Daoy (cell line): ENCODE measurements at regions not wholly inside any gene's neighbourhood (a gene's known extent, or its start where the extent isn't known, plus 50 kb on each side); places are given as distances from the start of the nearest gene placed in this dataset.
"Not testable (repeated sequence)": the region's sequence is repeated elsewhere in the genome, so short reads cannot be mapped to it uniquely, and the experiment has no call there.

ENCODE experiments used
- DNase-seq: peaks from one replicate; pipeline ENCODE4 v3.0.0-alpha.2; 2015; ENCODE audit warnings: low read depth

DNA sequence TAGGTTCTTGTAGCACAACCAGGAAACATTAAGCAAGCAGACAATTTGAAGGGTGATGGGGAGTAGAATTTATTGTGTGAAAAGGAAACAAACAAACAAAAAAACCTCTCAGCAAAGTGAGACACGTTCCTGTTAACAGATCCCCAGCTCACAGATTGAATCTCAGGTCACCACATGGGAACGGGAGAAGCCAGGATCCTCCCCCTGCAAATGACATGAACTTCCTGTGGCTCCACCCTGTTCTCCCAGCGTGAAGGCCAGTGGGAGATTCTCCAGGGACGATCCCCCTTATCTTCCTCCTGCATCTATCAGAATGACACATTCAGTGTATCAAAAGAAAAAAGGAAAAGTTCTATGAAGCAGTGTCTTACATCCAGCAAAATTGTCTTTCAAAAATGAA lies 1488.1 kb downstream of the OTOL1 start:
- DNase-seq: no peak

DNA sequence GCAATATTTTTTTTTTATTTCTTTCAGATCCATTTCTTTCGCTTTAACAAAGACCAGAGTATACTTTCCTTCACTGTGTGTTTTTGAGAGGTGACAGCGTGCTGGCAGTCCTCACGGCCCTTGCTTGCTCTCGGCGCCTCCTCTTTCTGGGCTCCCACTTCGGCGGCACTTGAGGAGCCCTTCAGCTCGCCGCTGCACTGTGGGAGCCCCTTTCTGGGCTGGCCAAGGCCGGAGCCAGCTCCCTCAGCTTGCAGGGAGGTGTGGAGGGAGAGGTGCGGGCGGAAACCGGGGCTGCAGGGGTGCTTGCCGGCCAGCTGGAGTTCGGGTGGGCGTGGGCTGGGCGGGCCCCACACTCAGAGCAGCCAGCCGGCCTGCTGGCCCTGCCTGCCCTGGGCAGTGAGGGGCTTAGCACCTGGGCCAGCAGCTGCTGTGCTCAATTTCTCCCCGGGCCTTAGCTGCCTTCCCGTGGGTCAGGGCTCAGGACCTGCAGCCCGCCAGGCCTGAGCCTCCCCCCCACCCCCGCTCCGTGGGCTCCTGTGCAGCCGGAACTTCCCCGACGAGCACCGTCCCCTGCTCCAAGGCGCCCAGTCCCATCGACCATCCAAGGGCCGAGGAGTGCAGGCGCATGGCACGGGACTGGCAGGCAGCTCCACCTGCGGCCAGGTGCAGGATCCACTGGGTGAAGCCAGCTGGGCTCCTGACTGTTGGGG lies 1490.6 kb downstream of the OTOL1 start:
- not testable (repeated sequence) for DNase-seq

- DNase-seq: no peak
Measured at GRCh38 chr3:162992741-162993140, 1496.1 kb downstream of the OTOL1 start.

- no peak for DNase-seq
Measured at GRCh38 chr3:162994165-162994564, 1497.6 kb downstream of the OTOL1 start.

GRCh38 chr3:162996368-162996767 lies 1499.8 kb downstream of the OTOL1 start:
- no peak for DNase-seq

- no peak for DNase-seq
Measured at GRCh38 chr3:162998205-162998604, 1501.6 kb downstream of the OTOL1 start.

GRCh38 chr3:163011596-163011995 lies 1515.0 kb downstream of the OTOL1 start:
- no peak for DNase-seq

DNA sequence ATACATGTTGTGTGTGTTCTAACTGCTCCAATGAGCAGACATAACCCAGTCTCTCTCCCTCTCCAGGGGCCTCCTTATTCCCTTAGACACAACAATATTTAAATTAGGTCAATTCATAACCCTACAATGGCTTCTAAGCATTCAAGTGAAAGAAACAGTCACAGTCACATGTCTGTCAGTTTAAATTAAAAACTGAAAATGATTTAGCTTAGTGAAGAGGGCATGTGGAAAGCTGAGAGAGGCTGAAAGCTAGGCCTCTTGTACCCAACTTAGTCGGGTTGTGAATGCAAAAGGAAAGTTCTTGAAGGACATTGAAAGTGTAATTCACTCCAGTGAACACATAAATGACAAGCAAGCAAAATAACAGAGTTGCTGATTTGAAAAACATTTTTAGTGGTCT lies 1519.6 kb downstream of the OTOL1 start:
- no peak for DNase-seq

DNA sequence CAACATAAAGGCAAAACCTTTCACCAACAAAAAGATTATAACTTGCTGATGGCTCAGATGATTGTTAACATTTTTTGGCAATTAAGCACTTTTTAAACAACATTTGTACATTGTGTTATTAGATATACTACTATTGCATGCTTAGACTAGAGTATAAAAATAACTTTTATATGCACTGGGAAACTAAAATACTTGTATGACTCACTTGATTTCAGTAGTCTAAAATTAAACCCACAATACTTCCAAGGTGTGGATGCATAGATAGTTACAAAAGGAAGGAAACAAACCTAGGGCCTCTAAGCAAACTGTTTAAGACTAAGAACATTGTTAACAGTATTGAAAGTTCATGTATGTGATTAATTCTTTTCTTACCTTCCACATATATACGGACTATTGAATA lies 1521.5 kb downstream of the OTOL1 start:
- no peak for DNase-seq

GRCh38 chr3:163018664-163019063 lies 1522.1 kb downstream of the OTOL1 start:
- no peak for DNase-seq

DNA sequence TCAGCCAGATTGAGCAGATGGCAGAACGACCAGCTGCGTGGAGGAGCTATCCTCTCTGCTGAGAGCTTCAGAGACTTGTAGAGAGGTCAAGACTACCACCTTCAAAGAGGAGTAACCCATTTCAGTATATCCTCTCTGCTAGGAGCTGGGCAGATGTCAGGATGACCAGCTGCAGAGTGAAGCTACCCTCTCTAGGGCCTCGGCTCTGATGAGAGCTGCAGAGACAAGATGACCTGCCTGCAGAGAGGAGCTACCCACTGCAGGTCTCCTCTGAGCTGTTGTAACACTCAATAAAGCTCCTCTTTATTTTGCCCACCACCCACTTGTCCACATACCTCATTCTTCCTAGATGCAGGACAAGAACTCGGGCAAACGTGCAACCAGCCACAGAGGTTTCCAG lies 1522.7 kb downstream of the OTOL1 start:
- DNase-seq: no peak

DNA sequence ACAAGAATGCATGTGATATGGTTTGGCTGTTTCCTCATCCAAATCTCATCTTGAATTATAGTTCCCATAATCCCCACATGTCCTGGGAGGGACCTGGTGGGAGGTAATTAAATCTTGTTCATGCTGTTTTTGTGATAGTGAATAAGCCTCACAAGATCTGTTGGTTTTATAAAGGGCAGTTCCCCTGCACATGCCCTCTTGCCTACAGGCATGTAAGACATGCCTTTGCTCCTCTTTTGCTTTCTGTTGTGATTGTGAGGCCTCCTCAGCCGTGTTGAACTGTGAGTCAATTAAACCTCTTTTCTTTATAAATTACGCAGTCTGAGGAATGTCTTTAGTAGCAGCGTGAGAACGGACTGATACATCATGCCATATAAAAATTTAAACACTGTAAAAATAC lies 1537.0 kb downstream of the OTOL1 start:
- DNase-seq: no peak

GRCh38 chr3:163039636-163040035 lies 1543.0 kb downstream of the OTOL1 start:
- DNase-seq: no peak

GRCh38 chr3:163043074-163043473 lies 1546.5 kb downstream of the OTOL1 start:
- DNase-seq: no peak

GRCh38 chr3:163045945-163046344 lies 1549.3 kb downstream of the OTOL1 start:
- DNase-seq: no peak

- no peak for DNase-seq
Measured at GRCh38 chr3:163048881-163049280, 1552.3 kb downstream of the OTOL1 start.

- peak; percentile 39 for DNase-seq
Measured at GRCh38 chr3:163056874-163057497, 1560.4 kb downstream of the OTOL1 start.

DNA sequence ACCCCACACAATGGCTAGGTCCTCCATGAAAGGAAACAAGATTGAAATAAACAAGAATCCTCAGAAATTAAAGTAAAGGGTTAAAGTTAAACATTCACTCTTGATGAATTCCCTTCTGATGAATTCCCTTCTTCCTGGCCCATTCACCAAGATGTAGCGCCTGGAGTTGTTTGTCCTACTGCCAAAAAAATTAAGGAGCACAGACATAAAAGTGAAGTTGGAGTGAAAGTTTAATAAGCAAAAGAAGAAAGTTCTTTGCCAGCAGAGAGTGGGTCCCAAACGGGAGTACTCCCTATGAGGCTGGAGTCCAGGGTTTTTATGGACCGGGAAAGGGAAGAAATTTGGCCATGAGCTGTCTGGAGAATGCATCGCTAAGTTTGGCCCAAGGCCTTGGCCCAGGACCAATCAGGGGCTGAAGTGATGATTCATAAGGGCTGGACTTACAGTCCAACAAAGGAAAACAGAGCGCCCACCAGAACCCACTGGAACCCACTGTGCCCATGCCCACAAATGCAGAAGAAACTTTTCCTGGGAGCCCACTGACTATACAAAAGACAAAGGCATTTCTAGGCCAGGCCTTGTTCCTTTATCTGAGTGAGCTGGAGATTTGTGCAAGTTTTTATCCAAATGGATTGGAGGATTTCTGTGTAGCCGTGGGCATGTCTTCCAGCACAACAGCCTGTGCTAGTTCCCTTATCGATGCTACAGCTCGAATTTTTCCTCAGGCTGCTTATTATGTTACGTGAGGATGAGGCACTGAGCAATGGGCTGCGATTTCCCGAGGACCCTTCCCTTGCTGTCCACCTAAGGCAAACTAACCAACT lies 1561.6 kb downstream of the OTOL1 start:
- no peak for DNase-seq

DNA sequence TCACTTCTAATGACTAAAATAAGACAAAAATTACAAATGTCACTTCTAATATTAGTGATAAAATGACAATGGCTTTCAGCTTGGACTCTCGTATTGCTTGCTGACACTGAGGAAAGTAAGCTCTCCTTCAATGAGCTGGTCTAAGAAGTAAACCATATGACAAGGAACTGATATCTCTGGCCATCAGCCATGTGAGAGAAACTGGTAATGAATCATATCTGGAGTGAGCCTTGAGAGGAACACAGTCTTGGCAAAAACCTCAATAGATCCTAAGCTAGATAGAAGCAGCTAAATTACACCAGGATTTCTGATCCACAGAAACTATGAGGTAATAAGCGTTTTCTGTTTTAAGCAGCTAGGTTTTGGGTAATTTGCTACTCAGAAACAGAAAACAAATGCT lies 1575.1 kb downstream of the OTOL1 start:
- no peak for DNase-seq
